K562 (cell line): ENCODE measurements at regions not wholly inside any gene's neighbourhood (a gene's known extent, or its start where the extent isn't known, plus 50 kb on each side); places are given as distances from the start of the nearest gene placed in this dataset.

Experiments used
- EZH2 ChIP-seq: IDR thresholded peaks from 2 replicates; pipeline ENCODE4 v1.6.1; 2012; ENCODE audit warnings: low read depth, mild to moderate bottlenecking, inconsistent platforms, low read length, borderline replicate concordance
- NCOA4 ChIP-seq: fragments of 450-650 bp; IDR thresholded peaks from 2 replicates; pipeline ENCODE4 v1.6.1; 2018; ENCODE audit warnings: mild to moderate bottlenecking; ENCODE audit not compliant: partially characterized antibody
- RBM22 ChIP-seq: fragments of 200-400 bp; formaldehyde crosslinking; IDR thresholded peaks from 2 replicates; pipeline ENCODE4 v1.6.1; 2018; ENCODE audit warnings: low read length, low read depth; ENCODE audit not compliant: poor library complexity, severe bottlenecking
- RFX5 ChIP-seq: IDR thresholded peaks from 2 replicates; pipeline ENCODE4 v1.6.1; 2011; ENCODE audit warnings: low read depth, mild to moderate bottlenecking, improper control_type of control experiment, low read length
- ZKSCAN8 ChIP-seq: fragments of 200-800 bp; sonication (Bioruptor generic); IDR thresholded peaks from 2 replicates; pipeline ENCODE4 v1.6.1; 2016; ENCODE audit warnings: missing genetic modification characterization, missing compliant biosample characterization
- ZNF274 ChIP-seq: IDR thresholded peaks from 2 replicates; pipeline ENCODE4 v1.6.1; 2011; ENCODE audit warnings: low read depth, mild to moderate bottlenecking, low read length, moderate library complexity, borderline replicate concordance
- TF ChIP-seq, protein P1 (sequence below): sonication (generic); formaldehyde crosslinking; IDR thresholded peaks from 2 replicates; pipeline ENCODE4 v1.8.1; 2023; ENCODE audit warnings: missing genetic modification reagents, mild to moderate bottlenecking, borderline replicate concordance
- TF ChIP-seq, protein P2 (sequence below): fragments of 250-450 bp; sonication (Bioruptor Pico); IDR thresholded peaks from 2 replicates; pipeline ENCODE4 v1.5.0; 2021; ENCODE audit warnings: mild to moderate bottlenecking, borderline replicate concordance
- TF ChIP-seq, protein P3 (sequence below): fragments of 450-650 bp; IDR thresholded peaks from 2 replicates; pipeline ENCODE4 v1.6.1; 2018; ENCODE audit not compliant: partially characterized antibody
- TF ChIP-seq, protein P4 (sequence below): fragments of 250-450 bp; sonication (Bioruptor Pico); IDR thresholded peaks from 2 replicates; pipeline ENCODE4 v1.5.0; 2022; ENCODE audit warnings: mild to moderate bottlenecking

DNA sequence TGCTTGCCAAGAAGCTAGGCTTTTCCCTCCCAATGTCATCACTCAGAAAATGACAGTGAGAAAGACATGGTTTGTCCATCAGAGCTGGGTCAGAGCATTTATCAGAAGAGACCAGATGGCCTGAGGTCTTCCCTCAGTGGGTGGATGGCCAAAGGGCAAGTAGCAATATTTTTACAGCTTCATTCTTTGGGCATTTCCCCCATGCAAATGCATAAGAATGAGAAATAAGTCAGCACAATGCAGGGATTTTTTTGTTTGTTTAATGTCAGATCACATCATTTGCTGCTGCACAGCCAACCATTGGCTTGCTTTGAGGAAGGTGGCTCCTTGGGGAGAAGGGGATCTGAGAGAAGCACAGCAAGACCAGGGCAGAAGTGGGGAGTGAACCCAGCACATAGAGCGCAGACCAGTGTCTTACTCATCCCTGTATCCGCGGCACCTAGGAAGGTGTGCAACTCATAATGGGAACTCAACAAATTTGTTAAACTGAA lies 209.6 kb downstream of the SEMA6A start:
- TF ChIP-seq RFX5 (no peak), RBM22 (no peak), EZH2 (no peak), NCOA4 (no peak), ZKSCAN8 (no peak), ZNF274 (no peak)
- TF ChIP-seq, protein P1, sequence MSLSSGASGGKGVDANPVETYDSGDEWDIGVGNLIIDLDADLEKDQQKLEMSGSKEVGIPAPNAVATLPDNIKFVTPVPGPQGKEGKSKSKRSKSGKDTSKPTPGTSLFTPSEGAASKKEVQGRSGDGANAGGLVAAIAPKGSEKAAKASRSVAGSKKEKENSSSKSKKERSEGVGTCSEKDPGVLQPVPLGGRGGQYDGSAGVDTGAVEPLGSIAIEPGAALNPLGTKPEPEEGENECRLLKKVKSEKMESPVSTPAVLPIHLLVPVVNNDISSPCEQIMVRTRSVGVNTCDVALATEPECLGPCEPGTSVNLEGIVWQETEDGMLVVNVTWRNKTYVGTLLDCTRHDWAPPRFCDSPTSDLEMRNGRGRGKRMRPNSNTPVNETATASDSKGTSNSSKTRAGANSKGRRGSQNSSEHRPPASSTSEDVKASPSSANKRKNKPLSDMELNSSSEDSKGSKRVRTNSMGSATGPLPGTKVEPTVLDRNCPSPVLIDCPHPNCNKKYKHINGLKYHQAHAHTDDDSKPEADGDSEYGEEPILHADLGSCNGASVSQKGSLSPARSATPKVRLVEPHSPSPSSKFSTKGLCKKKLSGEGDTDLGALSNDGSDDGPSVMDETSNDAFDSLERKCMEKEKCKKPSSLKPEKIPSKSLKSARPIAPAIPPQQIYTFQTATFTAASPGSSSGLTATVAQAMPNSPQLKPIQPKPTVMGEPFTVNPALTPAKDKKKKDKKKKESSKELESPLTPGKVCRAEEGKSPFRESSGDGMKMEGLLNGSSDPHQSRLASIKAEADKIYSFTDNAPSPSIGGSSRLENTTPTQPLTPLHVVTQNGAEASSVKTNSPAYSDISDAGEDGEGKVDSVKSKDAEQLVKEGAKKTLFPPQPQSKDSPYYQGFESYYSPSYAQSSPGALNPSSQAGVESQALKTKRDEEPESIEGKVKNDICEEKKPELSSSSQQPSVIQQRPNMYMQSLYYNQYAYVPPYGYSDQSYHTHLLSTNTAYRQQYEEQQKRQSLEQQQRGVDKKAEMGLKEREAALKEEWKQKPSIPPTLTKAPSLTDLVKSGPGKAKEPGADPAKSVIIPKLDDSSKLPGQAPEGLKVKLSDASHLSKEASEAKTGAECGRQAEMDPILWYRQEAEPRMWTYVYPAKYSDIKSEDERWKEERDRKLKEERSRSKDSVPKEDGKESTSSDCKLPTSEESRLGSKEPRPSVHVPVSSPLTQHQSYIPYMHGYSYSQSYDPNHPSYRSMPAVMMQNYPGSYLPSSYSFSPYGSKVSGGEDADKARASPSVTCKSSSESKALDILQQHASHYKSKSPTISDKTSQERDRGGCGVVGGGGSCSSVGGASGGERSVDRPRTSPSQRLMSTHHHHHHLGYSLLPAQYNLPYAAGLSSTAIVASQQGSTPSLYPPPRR = no peak
- TF ChIP-seq, protein P2, sequence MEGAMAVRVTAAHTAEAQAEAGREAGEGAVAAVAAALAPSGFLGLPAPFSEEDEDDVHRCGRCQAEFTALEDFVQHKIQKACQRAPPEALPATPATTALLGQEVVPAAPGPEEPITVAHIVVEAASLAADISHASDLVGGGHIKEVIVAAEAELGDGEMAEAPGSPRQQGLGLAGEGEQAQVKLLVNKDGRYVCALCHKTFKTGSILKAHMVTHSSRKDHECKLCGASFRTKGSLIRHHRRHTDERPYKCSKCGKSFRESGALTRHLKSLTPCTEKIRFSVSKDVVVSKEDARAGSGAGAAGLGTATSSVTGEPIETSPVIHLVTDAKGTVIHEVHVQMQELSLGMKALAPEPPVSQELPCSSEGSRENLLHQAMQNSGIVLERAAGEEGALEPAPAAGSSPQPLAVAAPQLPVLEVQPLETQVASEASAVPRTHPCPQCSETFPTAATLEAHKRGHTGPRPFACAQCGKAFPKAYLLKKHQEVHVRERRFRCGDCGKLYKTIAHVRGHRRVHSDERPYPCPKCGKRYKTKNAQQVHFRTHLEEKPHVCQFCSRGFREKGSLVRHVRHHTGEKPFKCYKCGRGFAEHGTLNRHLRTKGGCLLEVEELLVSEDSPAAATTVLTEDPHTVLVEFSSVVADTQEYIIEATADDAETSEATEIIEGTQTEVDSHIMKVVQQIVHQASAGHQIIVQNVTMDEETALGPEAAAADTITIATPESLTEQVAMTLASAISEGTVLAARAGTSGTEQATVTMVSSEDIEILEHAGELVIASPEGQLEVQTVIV = no peak
- TF ChIP-seq, protein P3, sequence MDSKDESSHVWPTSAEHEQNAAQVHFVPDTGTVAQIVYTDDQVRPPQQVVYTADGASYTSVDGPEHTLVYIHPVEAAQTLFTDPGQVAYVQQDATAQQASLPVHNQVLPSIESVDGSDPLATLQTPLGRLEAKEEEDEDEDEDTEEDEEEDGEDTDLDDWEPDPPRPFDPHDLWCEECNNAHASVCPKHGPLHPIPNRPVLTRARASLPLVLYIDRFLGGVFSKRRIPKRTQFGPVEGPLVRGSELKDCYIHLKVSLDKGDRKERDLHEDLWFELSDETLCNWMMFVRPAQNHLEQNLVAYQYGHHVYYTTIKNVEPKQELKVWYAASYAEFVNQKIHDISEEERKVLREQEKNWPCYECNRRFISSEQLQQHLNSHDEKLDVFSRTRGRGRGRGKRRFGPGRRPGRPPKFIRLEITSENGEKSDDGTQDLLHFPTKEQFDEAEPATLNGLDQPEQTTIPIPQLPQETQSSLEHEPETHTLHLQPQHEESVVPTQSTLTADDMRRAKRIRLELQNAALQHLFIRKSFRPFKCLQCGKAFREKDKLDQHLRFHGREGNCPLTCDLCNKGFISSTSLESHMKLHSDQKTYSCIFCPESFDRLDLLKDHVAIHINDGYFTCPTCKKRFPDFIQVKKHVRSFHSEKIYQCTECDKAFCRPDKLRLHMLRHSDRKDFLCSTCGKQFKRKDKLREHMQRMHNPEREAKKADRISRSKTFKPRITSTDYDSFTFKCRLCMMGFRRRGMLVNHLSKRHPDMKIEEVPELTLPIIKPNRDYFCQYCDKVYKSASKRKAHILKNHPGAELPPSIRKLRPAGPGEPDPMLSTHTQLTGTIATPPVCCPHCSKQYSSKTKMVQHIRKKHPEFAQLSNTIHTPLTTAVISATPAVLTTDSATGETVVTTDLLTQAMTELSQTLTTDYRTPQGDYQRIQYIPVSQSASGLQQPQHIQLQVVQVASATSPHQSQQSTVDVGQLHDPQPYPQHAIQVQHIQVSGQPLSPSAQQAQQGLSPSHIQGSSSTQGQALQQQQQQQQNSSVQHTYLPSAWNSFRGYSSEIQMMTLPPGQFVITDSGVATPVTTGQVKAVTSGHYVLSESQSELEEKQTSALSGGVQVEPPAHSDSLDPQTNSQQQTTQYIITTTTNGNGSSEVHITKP = no peak
- TF ChIP-seq, protein P4, sequence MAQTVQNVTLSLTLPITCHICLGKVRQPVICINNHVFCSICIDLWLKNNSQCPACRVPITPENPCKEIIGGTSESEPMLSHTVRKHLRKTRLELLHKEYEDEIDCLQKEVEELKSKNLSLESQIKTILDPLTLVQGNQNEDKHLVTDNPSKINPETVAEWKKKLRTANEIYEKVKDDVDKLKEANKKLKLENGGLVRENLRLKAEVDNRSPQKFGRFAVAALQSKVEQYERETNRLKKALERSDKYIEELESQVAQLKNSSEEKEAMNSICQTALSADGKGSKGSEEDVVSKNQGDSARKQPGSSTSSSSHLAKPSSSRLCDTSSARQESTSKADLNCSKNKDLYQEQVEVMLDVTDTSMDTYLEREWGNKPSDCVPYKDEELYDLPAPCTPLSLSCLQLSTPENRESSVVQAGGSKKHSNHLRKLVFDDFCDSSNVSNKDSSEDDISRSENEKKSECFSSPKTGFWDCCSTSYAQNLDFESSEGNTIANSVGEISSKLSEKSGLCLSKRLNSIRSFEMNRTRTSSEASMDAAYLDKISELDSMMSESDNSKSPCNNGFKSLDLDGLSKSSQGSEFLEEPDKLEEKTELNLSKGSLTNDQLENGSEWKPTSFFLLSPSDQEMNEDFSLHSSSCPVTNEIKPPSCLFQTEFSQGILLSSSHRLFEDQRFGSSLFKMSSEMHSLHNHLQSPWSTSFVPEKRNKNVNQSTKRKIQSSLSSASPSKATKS (CRISPR knock-in tag) = no peak
